BLaER1 (cell line): ENCODE measurements at regions not wholly inside any gene's neighbourhood (a gene's known extent, or its start where the extent isn't known, plus 50 kb on each side); places are given as distances from the start of the nearest gene placed in this dataset.
"Not testable (repeated sequence)": the region's sequence is repeated elsewhere in the genome, so short reads cannot be mapped to it uniquely, and the experiment has no call there.

Experiments
- H3K27ac ChIP-seq: shearing (Covaris generic); formaldehyde crosslinking; 2 replicates; pipeline ENCODE4 v1.8.1; 2022
- H3K27me3 ChIP-seq: shearing (Covaris generic); formaldehyde crosslinking; 2 replicates; pipeline ENCODE4 v1.8.1; 2022
- H3K36me3 ChIP-seq: shearing (Covaris generic); formaldehyde crosslinking; 2 replicates; pipeline ENCODE4 v1.8.1; 2022
- H3K4me1 ChIP-seq: shearing (Covaris generic); formaldehyde crosslinking; 2 replicates; pipeline ENCODE4 v1.8.1; 2022
- H3K4me2 ChIP-seq: shearing (Covaris generic); formaldehyde crosslinking; 2 replicates; pipeline ENCODE4 v1.8.1; 2022
- H3K4me3 ChIP-seq: shearing (Covaris generic); formaldehyde crosslinking; 2 replicates; pipeline ENCODE4 v1.8.1; 2022
- H3K9ac ChIP-seq: shearing (Covaris generic); formaldehyde crosslinking; 2 replicates; pipeline ENCODE4 v1.8.1; 2022
- H3K9me3 ChIP-seq: shearing (Covaris generic); formaldehyde crosslinking; 2 replicates; pipeline ENCODE4 v1.8.1; 2022
- H4K20me1 ChIP-seq: shearing (Covaris generic); formaldehyde crosslinking; 2 replicates; pipeline ENCODE4 v1.8.1; 2022
- Cebpa-rat ChIP-seq: shearing (Covaris generic); IDR thresholded peaks from 2 replicates; pipeline ENCODE4 v1.8.1; 2022

DNA sequence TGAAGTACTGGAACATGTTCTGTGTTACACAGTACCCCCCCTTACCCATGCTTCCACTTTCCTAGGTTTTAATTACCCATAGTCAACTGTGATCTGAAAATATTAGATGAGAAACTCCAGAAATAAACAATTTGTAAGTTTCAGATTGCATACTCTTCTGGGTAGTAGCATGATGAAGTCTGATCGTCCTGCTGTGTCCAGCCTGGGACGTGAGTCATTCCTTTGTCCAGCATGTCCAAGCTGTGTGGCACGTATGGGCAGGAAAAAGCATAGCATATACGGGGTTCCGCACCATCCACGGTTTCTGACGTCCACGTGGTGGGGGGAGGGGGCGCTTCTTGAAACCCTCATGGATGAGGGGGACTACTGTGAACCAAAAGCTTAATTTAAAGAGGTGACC is 70.7 kb upstream of the CRYM start:
- not testable (repeated sequence) for H3K9me3 ChIP-seq, H3K27me3 ChIP-seq, H3K9ac ChIP-seq, H3K4me3 ChIP-seq, H3K27ac ChIP-seq, H4K20me1 ChIP-seq, H3K4me2 ChIP-seq, H3K36me3 ChIP-seq
- peaks cover 15% of the 10 kb centered on the region for H3K4me1 ChIP-seq

DNA sequence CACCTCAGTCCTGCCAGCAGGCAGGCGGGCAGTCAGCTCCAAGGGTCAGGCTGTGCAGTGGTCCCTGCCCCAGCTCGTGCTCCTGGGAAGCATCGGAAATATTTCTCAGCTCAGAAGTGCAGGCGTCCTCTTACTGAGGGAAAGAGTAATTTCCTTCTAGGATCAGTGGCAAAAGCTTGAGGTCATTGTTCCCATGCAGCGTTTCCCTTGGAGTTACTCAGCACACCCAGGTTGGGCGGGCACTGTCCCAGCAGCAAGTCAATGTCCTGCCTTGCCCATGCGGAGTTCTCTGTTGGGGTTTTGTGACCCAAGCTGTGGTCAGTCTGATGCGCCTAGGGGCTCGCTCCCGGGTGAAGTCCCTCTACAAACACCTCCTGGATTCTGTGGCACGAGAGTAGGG is 69.4 kb upstream of the CRYM start:
- H3K4me2 ChIP-seq, H4K20me1 ChIP-seq, H3K36me3 ChIP-seq, H3K9me3 ChIP-seq, H3K4me3 ChIP-seq, H3K27me3 ChIP-seq, H3K9ac ChIP-seq, H3K27ac ChIP-seq: not testable (repeated sequence)
- H3K4me1 ChIP-seq = peaks cover 15% of the 10 kb centered on the region

DNA sequence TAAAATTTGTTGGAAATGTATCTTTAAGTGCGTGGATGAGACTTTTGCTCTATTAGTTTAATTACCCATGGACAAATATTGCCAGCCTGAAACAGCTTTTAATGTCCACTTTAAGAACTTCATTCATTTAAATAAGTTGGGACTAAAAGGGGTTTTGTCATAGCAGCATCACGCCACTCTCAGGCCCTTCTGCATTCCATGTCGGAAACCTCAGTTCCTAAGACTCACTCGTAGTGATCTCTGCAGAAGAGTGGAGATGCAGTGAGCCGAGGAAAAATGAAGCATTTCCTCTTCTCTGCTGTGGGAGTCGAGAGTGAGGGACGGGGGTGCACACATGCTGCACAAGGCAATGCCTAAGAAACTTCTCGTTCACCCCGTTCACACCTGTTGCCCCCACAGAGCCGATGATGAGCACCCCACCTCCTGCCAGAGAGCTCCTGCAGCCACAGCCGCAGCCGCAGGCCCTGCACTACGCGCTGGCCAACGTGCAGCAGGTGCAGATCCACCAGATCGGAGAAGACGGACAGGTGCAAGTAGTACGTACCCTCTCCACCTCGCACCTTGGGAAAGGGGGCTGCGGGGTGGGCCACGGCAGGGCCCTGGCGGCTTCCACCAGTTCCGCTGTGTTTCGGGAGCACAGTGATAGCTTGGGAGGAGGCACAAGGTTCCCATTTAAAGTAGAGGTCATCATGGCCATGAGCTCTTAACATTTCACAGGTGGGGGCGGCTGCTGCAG is 68.8 kb upstream of the CRYM start:
- not testable (repeated sequence) for H3K27ac ChIP-seq, H3K9ac ChIP-seq, H3K27me3 ChIP-seq, H4K20me1 ChIP-seq, H3K4me3 ChIP-seq, H3K9me3 ChIP-seq, H3K36me3 ChIP-seq
- peak overlapping the region; percentile 30 for H3K4me2 ChIP-seq
- peaks cover 15% of the 10 kb centered on the region for H3K4me1 ChIP-seq

- H3K4me3 ChIP-seq, H3K27ac ChIP-seq, H3K9ac ChIP-seq, H3K36me3 ChIP-seq, H3K27me3 ChIP-seq, H3K9me3 ChIP-seq, H4K20me1 ChIP-seq, H3K4me2 ChIP-seq: not testable (repeated sequence)
- peaks cover 15% of the 10 kb centered on the region for H3K4me1 ChIP-seq
Measured at GRCh38 chr16:21344361-21344912, 66.3 kb upstream of the CRYM start.

GRCh38 chr16:21341101-21341500 is 63.0 kb upstream of the CRYM start:
- Histone ChIP-seq H3K9me3 (no peaks in the 10 kb centered on the region), H3K4me2 (no peak overlapping the region), H3K27me3 (no peaks in the 10 kb centered on the region), H3K27ac (no peak overlapping the region), H4K20me1 (no peaks in the 10 kb centered on the region), H3K36me3 (no peaks in the 10 kb centered on the region), H3K4me1 (peaks cover 4% of the 10 kb centered on the region; the same call in 1 of the 2 replicates), H3K9ac (no peak overlapping the region), H3K4me3 (no peak overlapping the region)
- TF ChIP-seq Cebpa-rat = no peak

- Histone ChIP-seq H4K20me1 (no peaks in the 10 kb centered on the region), H3K4me3 (no peak overlapping the region), H3K36me3 (no peaks in the 10 kb centered on the region), H3K27me3 (no peaks in the 10 kb centered on the region), H3K9ac (no peak overlapping the region), H3K27ac (no peak overlapping the region), H3K4me1 (no peaks in the 10 kb centered on the region), H3K9me3 (no peaks in the 10 kb centered on the region), H3K4me2 (no peak overlapping the region)
- TF ChIP-seq Cebpa-rat = no peak
Measured at GRCh38 chr16:21339941-21340340, 61.9 kb upstream of the CRYM start.

- H3K27me3 ChIP-seq = no peaks in the 10 kb centered on the region
- H3K36me3 ChIP-seq = no peaks in the 10 kb centered on the region; the same call in 1 of the 2 replicates
- H3K27ac ChIP-seq = no peak overlapping the region
- no peaks in the 10 kb centered on the region for H3K9me3 ChIP-seq
- H3K4me1 ChIP-seq = no peaks in the 10 kb centered on the region
- TF ChIP-seq Cebpa-rat = no peak
- no peaks in the 10 kb centered on the region for H4K20me1 ChIP-seq
- H3K4me3 ChIP-seq = no peak overlapping the region
- H3K9ac ChIP-seq = no peak overlapping the region
- H3K4me2 ChIP-seq = no peak overlapping the region
Measured at GRCh38 chr16:21339269-21339641, 61.2 kb upstream of the CRYM start.

DNA sequence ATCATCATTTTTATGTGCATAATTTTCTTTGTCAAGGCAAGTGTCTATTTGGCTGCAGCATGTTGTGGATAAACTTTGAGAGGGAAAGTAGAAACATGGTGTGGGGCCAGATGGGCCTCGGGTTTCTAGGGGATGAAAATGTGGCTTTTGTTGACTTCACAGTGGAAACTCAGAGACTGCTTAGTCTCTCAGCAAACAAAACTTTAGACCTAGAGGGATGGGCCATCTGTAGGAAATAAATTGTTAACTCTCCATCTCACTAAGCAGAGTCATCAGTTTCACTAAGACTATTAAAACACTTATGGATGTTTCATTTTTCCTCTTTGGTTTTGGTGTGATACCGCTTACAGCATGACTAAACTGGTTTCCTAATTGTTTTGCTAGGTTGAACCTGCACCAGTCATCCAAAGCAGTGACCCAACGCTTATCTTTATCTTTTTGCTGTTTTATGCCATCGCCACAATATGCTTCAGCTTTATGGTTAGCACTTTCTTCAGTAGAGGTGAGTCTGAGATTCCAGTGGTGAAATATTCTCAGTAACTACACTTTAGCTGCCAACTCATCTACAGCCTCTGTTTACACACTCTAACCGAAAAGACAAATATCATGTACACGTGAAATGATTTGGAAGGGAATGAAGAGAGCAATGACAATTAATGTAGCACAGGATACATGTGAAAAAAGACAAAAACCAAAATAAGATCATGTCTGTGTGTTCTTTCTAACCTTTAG is 60.6 kb upstream of the CRYM start:
- Histone ChIP-seq H3K9me3 (no peaks in the 10 kb centered on the region), H4K20me1 (no peaks in the 10 kb centered on the region), H3K27ac (no peak overlapping the region), H3K27me3 (no peaks in the 10 kb centered on the region), H3K4me1 (no peaks in the 10 kb centered on the region), H3K4me3 (no peak overlapping the region), H3K4me2 (no peak overlapping the region), H3K9ac (no peak overlapping the region), H3K36me3 (no peaks in the 10 kb centered on the region; the same call in 1 of the 2 replicates)
- no peak for TF ChIP-seq Cebpa-rat

- no peaks in the 10 kb centered on the region for H3K4me1 ChIP-seq
- H3K36me3 ChIP-seq = no peaks in the 10 kb centered on the region; the same call in 1 of the 2 replicates
- H3K4me3 ChIP-seq = no peak overlapping the region
- H4K20me1 ChIP-seq = no peaks in the 10 kb centered on the region
- no peak overlapping the region for H3K4me2 ChIP-seq
- H3K9me3 ChIP-seq = no peaks in the 10 kb centered on the region
- no peak overlapping the region for H3K9ac ChIP-seq
- TF ChIP-seq Cebpa-rat = no peak
- H3K27ac ChIP-seq = no peak overlapping the region
- no peaks in the 10 kb centered on the region for H3K27me3 ChIP-seq
Measured at GRCh38 chr16:21336231-21336630, 58.1 kb upstream of the CRYM start.

- H3K4me2 ChIP-seq, H3K27ac ChIP-seq, H3K4me3 ChIP-seq, H3K27me3 ChIP-seq, H3K9ac ChIP-seq, H3K4me1 ChIP-seq, H3K9me3 ChIP-seq, H4K20me1 ChIP-seq, H3K36me3 ChIP-seq: not testable (repeated sequence)
Measured at GRCh38 chr16:21334188-21335146, 56.4 kb upstream of the CRYM start.

GRCh38 chr16:21333683-21334082 is 55.6 kb upstream of the CRYM start:
- not testable (repeated sequence) for H3K4me3 ChIP-seq, H3K36me3 ChIP-seq, H3K4me2 ChIP-seq, H3K9ac ChIP-seq, H3K9me3 ChIP-seq, H3K27ac ChIP-seq, H3K4me1 ChIP-seq, H4K20me1 ChIP-seq, H3K27me3 ChIP-seq
